ENCODE measurements at regions not wholly inside any gene's neighbourhood (a gene's known extent, or its start where the extent isn't known, plus 50 kb on each side); places are given as distances from the start of the nearest gene placed in this dataset.

- no peak for TF ChIP-seq CTCF (IDR thresholded peaks at IDR 0.05)
- Histone ChIP-seq H3K27ac (no peak overlapping the region), H3K4me1 (no peaks in the 10 kb centered on the region), H3K36me3 (no peaks in the 10 kb centered on the region), H3K9me3 (no peaks in the 10 kb centered on the region), H3K9ac (ENCODE audit: low read depth in 2 of 2, low read length in 2 of 2) (no peak overlapping the region), H3K4me3 (no peak overlapping the region), H3K27me3 (no peaks in the 10 kb centered on the region)
- intact Hi-C loops (cut with DNase I), result no loop called here
- DNase-seq, result no peak
Observed at GRCh38 chr10:44132361-44133289, 252.3 kb downstream of the CXCL12 start.

GRCh38 chr10:44126291-44126717 lies 258.6 kb downstream of the CXCL12 start:
- no peaks in the 10 kb centered on the region for H3K27me3 ChIP-seq
- no peak overlapping the region for H3K9ac ChIP-seq (ENCODE audit: low read depth in 2 of 2, low read length in 2 of 2)
- H3K36me3 ChIP-seq, result no peaks in the 10 kb centered on the region
- no peak overlapping the region for H3K27ac ChIP-seq
- H3K9me3 ChIP-seq, result no peaks in the 10 kb centered on the region
- H3K4me3 ChIP-seq, result no peak overlapping the region
- H3K4me1 ChIP-seq, result no peaks in the 10 kb centered on the region
- intact Hi-C loops (cut with DNase I), result no loop called here
- no peak for DNase-seq
- TF ChIP-seq CTCF (IDR thresholded peaks at IDR 0.05), result no peak

- Histone ChIP-seq H3K4me3 (no peak overlapping the region), H3K9me3 (no peaks in the 10 kb centered on the region), H3K4me1 (no peaks in the 10 kb centered on the region), H3K36me3 (no peaks in the 10 kb centered on the region), H3K9ac (ENCODE audit: low read depth in 2 of 2, low read length in 2 of 2) (no peak overlapping the region), H3K27ac (no peak overlapping the region), H3K27me3 (no peaks in the 10 kb centered on the region)
- no peak for TF ChIP-seq CTCF (IDR thresholded peaks at IDR 0.05)
- intact Hi-C loops (cut with DNase I), result no loop called here
- DNase-seq, result no peak
Observed at GRCh38 chr10:44125879-44126278, 259.0 kb downstream of the CXCL12 start.

- no peak for TF ChIP-seq CTCF (IDR thresholded peaks at IDR 0.05)
- H3K9me3 ChIP-seq, result no peaks in the 10 kb centered on the region
- H3K36me3 ChIP-seq, result no peaks in the 10 kb centered on the region
- intact Hi-C loops (cut with DNase I), result no loop called here
- H3K27ac ChIP-seq, result no peak overlapping the region
- H3K9ac ChIP-seq (ENCODE audit: low read depth in 2 of 2, low read length in 2 of 2), result no peak overlapping the region
- H3K4me3 ChIP-seq, result no peak overlapping the region
- no peak for DNase-seq
- H3K4me1 ChIP-seq, result no peaks in the 10 kb centered on the region
- no peaks in the 10 kb centered on the region for H3K27me3 ChIP-seq
Observed at GRCh38 chr10:44118500-44118899, 266.4 kb downstream of the CXCL12 start.

GRCh38 chr10:44116474-44116873 lies 268.4 kb downstream of the CXCL12 start:
- Histone ChIP-seq H3K4me3 (no peak overlapping the region), H3K9ac (ENCODE audit: low read depth in 2 of 2, low read length in 2 of 2) (no peak overlapping the region), H3K27me3 (no peaks in the 10 kb centered on the region), H3K27ac (no peak overlapping the region), H3K9me3 (no peaks in the 10 kb centered on the region), H3K36me3 (no peaks in the 10 kb centered on the region), H3K4me1 (no peaks in the 10 kb centered on the region)
- DNase-seq, result no peak
- intact Hi-C loops (cut with DNase I), result no loop called here
- no peak for TF ChIP-seq CTCF (IDR thresholded peaks at IDR 0.05)
